Gastroesophageal sphincter (tissue), 3 donors: ENCODE measurements at regions not wholly inside any gene's neighbourhood (a gene's known extent, or its start where the extent isn't known, plus 50 kb on each side); places are given as distances from the start of the nearest gene placed in this dataset.

ENCODE experiments used
- CTCF ChIP-seq, 4 experiments: fragments of 200-600 bp in 2 of 4; fragments of 450-650 bp in 2 of 4; sonication (generic) in 1 of 4; IDR thresholded peaks; one replicate each; pipeline ENCODE4 v1.5.1; 2017 to 2019; ENCODE audit warnings: antibody characterized with exemption in 4 of 4, mild to moderate bottlenecking in 2 of 4, moderate library complexity in 2 of 4
- POLR2A ChIP-seq, 2 donors: fragments of 450-650 bp; IDR thresholded peaks; one replicate each; pipeline ENCODE4 v1.6.1; 2017; ENCODE audit warnings: antibody characterized with exemption in 2 of 2, mild to moderate bottlenecking in 2 of 2, moderate library complexity in 1 of 2

- TF ChIP-seq CTCF (IDR thresholded peaks at IDR 0.05) (no peak), POLR2A (IDR thresholded peaks at IDR 0.05) (no peak)
Measured at GRCh38 chr21:45344576-45344975, 56.9 kb upstream of the POFUT2 start.
